ENCODE measurements at regions not wholly inside any gene's neighbourhood (a gene's known extent, or its start where the extent isn't known, plus 50 kb on each side); places are given as distances from the start of the nearest gene placed in this dataset.

DNA sequence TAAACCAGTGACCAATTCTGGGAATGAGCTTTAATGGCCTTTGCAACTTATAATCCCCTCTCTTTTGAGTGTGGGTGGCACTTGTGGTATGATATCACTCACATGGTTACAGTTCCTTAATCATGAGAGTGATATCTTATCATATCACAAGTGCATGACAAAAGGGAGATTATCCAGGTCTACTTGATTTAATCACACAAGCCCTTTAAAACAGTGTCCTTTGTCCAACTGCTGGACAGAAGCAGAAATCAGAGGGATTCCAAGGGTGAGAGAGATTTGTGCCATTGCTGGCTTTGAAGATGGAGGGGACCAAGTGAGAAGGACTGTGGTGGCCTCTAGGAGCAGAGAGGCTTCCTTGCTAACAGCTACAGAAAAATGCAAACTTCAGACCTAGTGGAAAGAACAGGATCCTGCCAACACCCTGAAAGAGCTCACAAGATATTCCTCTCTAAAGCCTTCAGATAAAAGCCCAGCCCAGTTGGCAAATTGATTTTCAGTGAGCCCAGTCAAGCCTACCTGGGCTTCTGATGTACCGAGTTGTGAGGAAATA lies 279.0 kb upstream of the TLE4 start:
- DNase-seq: no peak
- Mint-ChIP-seq H3K27me3 (ENCODE audit: low read depth in 3 of 3) (peaks cover 0 to 2% (median 0%) of the 10 kb centered on the region in 3 donors), H3K4me3 (no peak overlapping the region), H3K27ac (no peak overlapping the region), H3K36me3 (no peaks in the 10 kb centered on the region), H3K4me1 (no peaks in the 10 kb centered on the region), H3K9me3 (peaks cover 0 to 3% (median 0%) of the 10 kb centered on the region in 6 donors)

DNA sequence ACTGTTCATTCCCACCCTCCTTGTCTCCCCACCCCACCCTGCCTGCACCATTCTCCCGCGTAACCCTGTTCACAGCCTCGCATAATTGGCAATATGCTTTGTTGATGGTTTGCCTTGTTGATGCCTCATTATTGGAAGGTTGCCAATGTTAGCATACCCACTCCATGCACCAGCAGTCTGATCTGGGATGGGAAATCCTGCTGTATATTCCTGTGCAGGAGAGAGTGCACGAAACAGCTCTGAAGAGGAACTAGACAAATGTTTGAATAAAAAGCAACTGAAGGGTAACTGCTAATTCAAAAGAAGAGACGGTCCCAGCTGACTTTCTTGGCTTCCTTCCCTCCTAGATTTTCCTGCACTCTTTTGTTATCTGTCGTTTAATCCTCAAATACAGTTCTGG lies 271.7 kb upstream of the TLE4 start:
- H3K9me3 Mint-ChIP-seq: peaks cover 0 to 2% (median 0%) of the 10 kb centered on the region in 6 donors
- H3K36me3 Mint-ChIP-seq: no peaks in the 10 kb centered on the region
- peaks cover 0 to 4% (median 0%) of the 10 kb centered on the region in 3 donors for H3K27me3 Mint-ChIP-seq (ENCODE audit: low read depth in 3 of 3)
- no peak overlapping the region for H3K27ac Mint-ChIP-seq
- no peak for DNase-seq
- H3K4me3 Mint-ChIP-seq: no peak overlapping the region
- no peaks in the 10 kb centered on the region for H3K4me1 Mint-ChIP-seq

DNA sequence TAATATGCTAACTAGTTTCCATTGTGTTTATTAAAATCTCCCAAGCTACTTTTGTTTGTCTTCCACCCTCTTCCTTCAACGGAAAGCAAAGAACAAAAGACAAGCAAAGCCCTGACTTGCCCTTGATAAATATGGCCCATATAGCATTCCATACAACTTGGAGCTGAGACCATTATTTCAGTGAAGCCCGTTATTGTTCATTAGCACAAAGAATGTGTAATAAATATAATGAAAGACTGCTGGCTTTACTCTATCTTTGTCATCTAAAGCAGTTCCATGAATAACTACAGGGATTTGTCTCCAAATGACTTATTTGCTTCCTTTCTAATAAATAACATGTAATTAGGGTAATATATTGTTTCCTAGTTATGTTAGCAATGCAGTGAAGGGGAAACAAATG lies 270.7 kb upstream of the TLE4 start:
- Mint-ChIP-seq H3K4me3 (no peak overlapping the region), H3K27me3 (ENCODE audit: low read depth in 3 of 3) (peaks cover 0 to 4% (median 0%) of the 10 kb centered on the region in 3 donors), H3K36me3 (no peaks in the 10 kb centered on the region), H3K27ac (no peak overlapping the region), H3K9me3 (peaks cover 0 to 2% (median 0%) of the 10 kb centered on the region in 6 donors), H3K4me1 (no peaks in the 10 kb centered on the region)
- no peak for DNase-seq

DNA sequence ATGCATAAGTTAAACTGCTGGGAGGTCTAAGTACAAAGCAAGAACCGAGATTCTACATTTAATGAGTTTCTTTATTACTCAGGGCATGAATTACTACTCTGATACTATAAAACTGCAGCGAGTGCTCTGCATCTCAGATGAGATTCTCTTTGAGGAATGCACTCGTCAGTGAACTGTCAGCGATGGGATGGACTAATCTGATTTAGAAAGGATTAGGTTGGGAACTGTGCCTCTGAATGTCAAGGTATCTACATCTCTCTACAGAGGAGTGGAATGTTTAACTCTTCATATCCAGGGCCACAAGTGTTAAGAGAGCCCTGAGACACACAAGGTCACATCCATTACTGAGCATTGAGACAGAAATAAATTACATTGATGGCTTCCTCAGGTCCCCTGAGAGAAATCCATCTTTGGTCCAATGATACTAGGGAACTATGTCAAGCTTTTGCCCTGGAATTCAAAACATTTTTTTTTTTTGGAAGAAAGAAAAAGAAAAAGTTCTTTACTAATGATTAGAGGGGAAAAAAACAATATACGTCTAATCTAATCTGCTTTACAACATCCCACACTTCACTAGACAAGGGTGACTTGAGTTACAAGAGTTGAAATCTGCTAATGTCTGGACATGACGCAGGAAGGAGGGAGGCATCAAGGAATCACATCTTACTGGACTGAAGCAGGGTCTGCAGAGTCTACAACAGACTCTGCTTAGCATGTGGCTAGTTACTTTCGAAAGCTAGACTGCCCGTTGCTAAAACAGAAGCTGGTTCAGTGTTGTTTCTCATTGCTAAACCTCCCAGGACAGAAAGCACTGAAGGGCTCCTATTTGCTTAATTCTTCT lies 270.0 kb upstream of the TLE4 start:
- H3K27ac Mint-ChIP-seq: no peak overlapping the region
- no peaks in the 10 kb centered on the region for H3K4me1 Mint-ChIP-seq
- H3K9me3 Mint-ChIP-seq: peaks cover 0 to 2% (median 0%) of the 10 kb centered on the region in 6 donors
- peaks cover 0 to 7% (median 0%) of the 10 kb centered on the region in 3 donors for H3K27me3 Mint-ChIP-seq (ENCODE audit: low read depth in 3 of 3)
- no peak overlapping the region for H3K4me3 Mint-ChIP-seq
- H3K36me3 Mint-ChIP-seq: no peaks in the 10 kb centered on the region
- no peak for DNase-seq

DNA sequence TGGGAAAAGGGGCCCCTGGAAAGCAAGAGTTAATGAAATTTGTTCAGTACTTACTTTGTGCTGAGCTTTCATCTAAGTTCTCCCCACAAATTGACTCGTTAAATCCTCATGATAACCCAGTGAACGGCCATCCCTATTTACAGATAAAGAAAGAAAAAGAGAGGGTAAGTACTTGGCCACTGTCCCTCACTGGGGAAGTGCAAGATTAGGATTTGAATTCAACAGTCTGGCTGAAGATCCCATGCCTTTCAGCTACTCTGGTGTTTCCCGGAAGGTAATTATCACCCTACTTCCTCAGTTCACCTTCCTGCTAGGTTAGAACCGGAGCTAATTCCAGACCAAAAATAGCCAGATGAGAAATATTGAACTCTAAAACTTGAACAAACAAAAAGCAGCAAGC lies 269.2 kb upstream of the TLE4 start:
- no peak for DNase-seq

DNA sequence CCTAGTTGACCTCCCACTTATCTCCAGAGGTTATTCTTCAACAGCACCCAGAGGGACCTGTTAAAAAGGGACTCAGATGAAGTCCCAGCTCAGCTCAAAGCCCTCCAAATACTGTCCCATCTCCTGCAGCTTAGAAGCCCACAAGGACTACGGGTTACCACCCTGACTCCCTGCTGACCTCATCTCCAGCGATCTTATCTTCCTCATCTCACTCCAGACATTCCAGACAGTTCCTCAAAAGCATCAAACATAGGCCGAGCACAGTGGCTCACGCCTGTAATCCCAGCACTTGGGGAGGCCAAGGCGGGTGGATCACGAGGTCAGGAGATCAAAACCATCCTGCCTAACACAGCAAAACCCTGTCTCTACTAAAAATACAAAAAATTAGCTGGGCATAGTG lies 263.8 kb upstream of the TLE4 start:
- H3K9me3 Mint-ChIP-seq: no peaks in the 10 kb centered on the region

More for the DNA sequence above, 269.2 kb upstream of the TLE4 start:
- Mint-ChIP-seq H3K27me3 (ENCODE audit: low read depth in 3 of 3) (peaks cover 0 to 7% (median 0%) of the 10 kb centered on the region in 3 donors), H3K27ac (no peak overlapping the region), H3K4me1 (no peaks in the 10 kb centered on the region), H3K9me3 (peaks cover 0 to 1% (median 0%) of the 10 kb centered on the region in 6 donors), H3K36me3 (no peaks in the 10 kb centered on the region), H3K4me3 (no peak overlapping the region)

DNA sequence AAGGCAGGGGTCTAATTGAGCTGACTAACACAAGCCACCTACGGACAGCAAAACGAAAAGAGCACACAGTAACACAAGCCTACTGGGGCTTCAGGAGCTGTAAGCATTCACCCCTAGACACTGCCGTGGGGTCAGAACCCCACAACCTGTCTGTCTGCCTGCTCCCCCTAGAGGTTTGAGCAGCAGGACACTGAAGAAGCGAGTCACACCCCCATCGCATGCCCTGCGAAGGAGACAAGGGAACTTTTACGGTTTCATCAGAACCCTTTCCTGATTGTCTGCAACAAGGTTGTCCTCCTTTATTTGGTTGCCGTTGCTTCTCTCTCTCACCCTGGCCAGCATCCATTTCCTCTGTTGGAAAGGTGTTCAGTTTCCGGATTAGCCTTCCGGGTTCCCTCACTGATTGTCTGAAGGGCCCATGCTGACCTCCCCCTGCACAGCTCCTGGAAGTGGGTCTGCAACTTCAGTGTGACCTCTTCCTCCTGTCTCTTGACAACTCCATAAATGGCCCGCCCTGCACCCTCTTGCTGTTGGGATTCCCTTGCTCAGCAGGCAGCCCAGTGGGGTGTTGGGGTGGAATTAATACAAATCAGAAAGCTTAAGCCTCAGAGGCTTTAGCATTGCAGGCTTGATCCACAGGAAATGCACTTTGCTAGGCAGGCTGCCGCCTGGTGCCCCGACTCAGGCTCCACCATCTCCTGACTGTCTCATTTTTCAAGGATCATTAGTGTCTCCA lies 258.9 kb upstream of the TLE4 start:
- H3K27me3 Mint-ChIP-seq (ENCODE audit: low read depth in 3 of 3): peaks cover 0 to 3% (median 2%) of the 10 kb centered on the region in 3 donors
- no peak overlapping the region for H3K4me3 Mint-ChIP-seq
- H3K36me3 Mint-ChIP-seq: no peaks in the 10 kb centered on the region
- no peaks in the 10 kb centered on the region for H3K4me1 Mint-ChIP-seq
- no peak overlapping the region for H3K27ac Mint-ChIP-seq
- DNase-seq: no peak
- H3K9me3 Mint-ChIP-seq: no peaks in the 10 kb centered on the region

More for the DNA sequence above, 263.8 kb upstream of the TLE4 start:
- DNase-seq: no peak
- no peak overlapping the region for H3K4me3 Mint-ChIP-seq
- peaks cover 0 to 3% (median 2%) of the 10 kb centered on the region in 3 donors for H3K27me3 Mint-ChIP-seq (ENCODE audit: low read depth in 3 of 3)
- H3K36me3 Mint-ChIP-seq: no peaks in the 10 kb centered on the region
- no peak overlapping the region for H3K27ac Mint-ChIP-seq
- no peaks in the 10 kb centered on the region for H3K4me1 Mint-ChIP-seq

DNA sequence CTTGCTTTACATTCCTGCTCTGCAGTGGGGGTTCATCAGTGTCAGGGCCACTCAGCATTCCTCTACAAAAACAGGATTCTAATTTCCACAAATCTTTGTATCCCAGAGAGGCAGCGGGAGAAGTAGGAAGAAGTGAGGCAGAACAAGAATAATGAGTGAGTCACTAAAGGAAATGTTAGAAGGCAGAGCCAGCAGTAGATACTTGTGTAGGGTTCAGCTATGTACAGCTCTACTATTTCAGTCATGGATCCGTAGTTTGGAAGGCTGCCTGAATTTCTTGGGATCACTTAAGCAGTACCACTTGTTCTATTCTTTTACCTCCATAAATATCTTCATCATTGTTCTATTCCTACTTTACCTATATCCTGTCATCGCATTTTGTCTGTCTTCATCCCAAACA lies 246.3 kb upstream of the TLE4 start:
- DNase-seq: no peak
- Mint-ChIP-seq H3K4me3 (no peak overlapping the region), H3K4me1 (no peaks in the 10 kb centered on the region), H3K36me3 (no peaks in the 10 kb centered on the region), H3K9me3 (peaks cover 0 to 2% (median 0%) of the 10 kb centered on the region in 6 donors), H3K27ac (no peak overlapping the region), H3K27me3 (ENCODE audit: low read depth in 3 of 3) (peaks cover 0 to 5% (median 3%) of the 10 kb centered on the region in 3 donors)

DNA sequence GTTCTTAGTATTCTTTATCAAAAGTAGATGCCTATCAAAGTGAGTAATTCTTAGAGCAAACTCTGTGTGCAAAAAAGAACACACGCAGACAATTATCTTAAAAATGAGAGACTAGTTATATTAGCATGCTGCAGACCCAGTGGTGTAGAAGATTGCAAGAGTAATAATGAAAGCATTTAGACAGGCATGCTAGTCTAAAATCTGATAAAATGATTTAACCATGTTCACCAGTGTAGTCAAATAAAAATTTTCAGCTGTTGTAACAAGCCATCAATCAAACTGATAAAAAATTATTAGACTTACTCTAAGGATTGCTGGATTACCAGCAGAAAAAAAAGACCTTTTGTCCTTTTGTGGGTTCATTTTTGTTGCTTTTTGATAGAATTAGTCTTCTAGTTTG lies 241.9 kb upstream of the TLE4 start:
- no peaks in the 10 kb centered on the region for H3K4me1 Mint-ChIP-seq
- H3K36me3 Mint-ChIP-seq: no peaks in the 10 kb centered on the region
- peaks cover 0 to 3% (median 0%) of the 10 kb centered on the region in 3 donors for H3K27me3 Mint-ChIP-seq (ENCODE audit: low read depth in 3 of 3)
- DNase-seq: no peak
- peaks cover 0 to 2% (median 0%) of the 10 kb centered on the region in 6 donors for H3K9me3 Mint-ChIP-seq
- no peak overlapping the region for H3K4me3 Mint-ChIP-seq
- no peak overlapping the region for H3K27ac Mint-ChIP-seq

DNA sequence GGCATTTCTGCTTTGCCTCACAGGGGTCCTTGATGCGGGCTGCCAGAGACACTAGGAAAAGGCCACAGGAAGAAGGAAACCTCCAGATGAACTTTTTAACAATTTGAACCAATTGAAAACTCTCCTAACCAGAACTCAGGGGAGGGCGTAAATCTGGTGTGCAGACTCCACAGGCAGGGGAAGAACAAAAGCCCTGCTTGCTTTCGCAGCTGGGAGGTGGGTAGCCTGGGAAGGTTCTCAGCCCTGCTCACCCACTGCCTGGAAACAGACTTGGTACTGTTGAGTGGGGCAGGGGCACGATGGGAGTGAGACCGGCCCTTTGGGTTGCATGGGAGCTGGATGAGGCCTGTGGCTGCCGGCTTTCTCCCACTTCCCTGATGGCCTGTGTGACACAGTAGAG lies 237.8 kb upstream of the TLE4 start:
- Mint-ChIP-seq H3K27me3 (ENCODE audit: low read depth in 3 of 3) (peaks cover 0 to 3% (median 2%) of the 10 kb centered on the region in 3 donors), H3K9me3 (peaks cover 0 to 7% (median 2%) of the 10 kb centered on the region in 6 donors), H3K4me3 (no peak overlapping the region), H3K36me3 (peaks cover 0 to 4% (median 0%) of the 10 kb centered on the region in 3 donors), H3K27ac (no peak overlapping the region), H3K4me1 (no peaks in the 10 kb centered on the region)
- no peak for DNase-seq

DNA sequence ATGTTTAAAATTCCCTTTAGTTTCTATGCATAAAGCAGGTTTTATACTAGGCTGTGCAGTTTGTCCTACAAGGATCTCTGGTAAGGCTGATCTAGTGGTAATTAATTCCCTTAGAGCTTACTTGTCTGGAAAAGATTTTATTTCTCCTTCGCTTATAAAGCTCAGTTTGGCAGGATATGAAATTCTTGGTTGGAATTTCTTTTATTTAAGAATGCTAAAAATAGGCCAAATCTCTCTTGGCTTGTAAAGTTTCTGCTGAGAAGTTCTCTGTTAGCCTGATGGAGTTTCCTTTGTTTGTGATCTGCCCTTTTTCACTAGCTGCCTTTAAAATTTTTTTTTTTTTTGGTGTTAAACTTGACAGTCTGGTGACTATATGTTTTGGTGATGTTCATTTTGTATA lies 237.1 kb upstream of the TLE4 start:
- Mint-ChIP-seq H3K27ac (no peak overlapping the region), H3K4me3 (no peak overlapping the region), H3K9me3 (peaks cover 0 to 7% (median 2%) of the 10 kb centered on the region in 6 donors), H3K4me1 (no peaks in the 10 kb centered on the region), H3K27me3 (ENCODE audit: low read depth in 3 of 3) (peaks cover 0 to 2% (median 1%) of the 10 kb centered on the region in 3 donors), H3K36me3 (peaks cover 0 to 4% (median 0%) of the 10 kb centered on the region in 3 donors)
- no peak for DNase-seq

DNA sequence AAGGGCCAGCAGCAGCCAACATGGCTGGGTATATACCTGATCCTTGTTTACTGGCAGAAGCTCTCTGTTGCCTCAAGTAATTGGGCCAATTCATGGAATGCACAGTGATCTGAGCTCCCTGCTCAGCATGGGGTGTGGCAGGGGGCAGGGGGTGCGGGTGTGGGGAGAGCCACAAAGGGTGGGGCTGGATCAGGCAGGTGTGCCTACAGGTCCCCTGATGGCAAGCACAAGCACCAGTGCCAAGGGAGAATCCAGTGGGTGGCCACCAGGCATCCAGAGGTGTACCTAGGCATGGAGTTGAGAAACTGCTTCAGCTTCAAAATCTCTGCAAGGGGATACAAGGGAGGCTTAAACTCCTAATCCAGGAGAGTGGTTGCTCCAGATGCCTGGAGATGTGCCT lies 235.8 kb upstream of the TLE4 start:
- H3K4me3 Mint-ChIP-seq: no peak overlapping the region
- H3K36me3 Mint-ChIP-seq: peaks cover 0 to 4% (median 0%) of the 10 kb centered on the region in 3 donors
- no peak for DNase-seq
- peaks cover 0 to 7% (median 2%) of the 10 kb centered on the region in 6 donors for H3K9me3 Mint-ChIP-seq
- H3K4me1 Mint-ChIP-seq: no peaks in the 10 kb centered on the region
- no peak overlapping the region for H3K27ac Mint-ChIP-seq
- peaks cover 0 to 2% (median 1%) of the 10 kb centered on the region in 3 donors for H3K27me3 Mint-ChIP-seq (ENCODE audit: low read depth in 3 of 3)

DNA sequence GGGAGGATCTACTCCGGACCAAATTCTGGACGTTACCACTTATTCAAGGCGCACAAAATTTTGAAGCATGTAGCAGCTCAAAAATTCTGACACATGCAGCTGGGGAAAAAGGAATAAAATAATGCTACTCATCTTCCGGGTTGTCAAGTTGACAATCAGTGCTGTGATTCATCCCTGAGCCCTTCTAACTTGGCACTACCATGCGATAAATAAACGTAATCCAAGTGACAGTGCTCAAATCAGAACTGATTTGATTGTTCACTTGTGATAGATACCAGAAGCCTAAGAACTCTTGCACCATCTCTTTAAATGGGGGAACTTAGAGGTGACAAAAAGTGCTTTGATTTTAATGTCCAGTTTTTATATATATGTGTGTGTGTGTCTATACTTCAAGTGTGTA lies 230.2 kb upstream of the TLE4 start:
- no peak for DNase-seq
- Mint-ChIP-seq H3K4me3 (no peak overlapping the region), H3K27me3 (ENCODE audit: low read depth in 3 of 3) (peaks cover 0 to 2% (median 1%) of the 10 kb centered on the region in 3 donors), H3K36me3 (peaks cover 0 to 4% (median 0%) of the 10 kb centered on the region in 3 donors), H3K4me1 (no peaks in the 10 kb centered on the region), H3K27ac (no peak overlapping the region), H3K9me3 (peaks cover 0 to 4% (median 2%) of the 10 kb centered on the region in 6 donors)
